Body of pancreas (tissue), 4 donors: ENCODE measurements at regions not wholly inside any gene's neighbourhood (a gene's known extent, or its start where the extent isn't known, plus 50 kb on each side); places are given as distances from the start of the nearest gene placed in this dataset.

ENCODE experiments used
- ATAC-seq: fragments of 150-250 bp; one replicate; pipeline ENCODE4 v1.9.1; 2016
- DNase-seq, 4 donors: peaks; one replicate each; pipeline ENCODE4 v3.0.0-alpha.2; 2019
- H3K27ac ChIP-seq, 4 donors: fragments of 200-600 bp; sonication (generic); 1 replicate in 3 of 4; 2 replicates in 1 of 4; pipeline versions ENCODE4 v1.5.1 to v1.6.1; 2016 to 2019; ENCODE audit warnings: mild to moderate bottlenecking in 1 of 4, mixed read lengths in 1 of 4, moderate library complexity in 1 of 4
- H3K27me3 ChIP-seq, 2 donors: fragments of 200-600 bp; sonication (generic); one replicate each; pipeline ENCODE4 v1.6.0; 2016; ENCODE audit warnings: mild to moderate bottlenecking in 1 of 2
- H3K36me3 ChIP-seq, 2 donors: fragments of 200-600 bp; sonication (generic); replicated peaks in 1 of 2; 2 replicates each; pipeline ENCODE4 v1.5.1; 2016; ENCODE audit warnings: low read depth in 2 of 2; ENCODE audit not compliant: insufficient read depth in 1 of 2
- H3K4me1 ChIP-seq: fragments of 200-600 bp; sonication (generic); one replicate; pipeline ENCODE4 v1.6.0; 2016
- H3K4me3 ChIP-seq, 2 donors: fragments of 200-600 bp; sonication (generic); 1 replicate in 1 of 2; 2 replicates in 1 of 2; pipeline ENCODE4 v1.5.1; 2016 to 2019
- H3K9me3 ChIP-seq, 3 donors: fragments of 200-600 bp; sonication (generic); 1 replicate in 2 of 3; 2 replicates in 1 of 3; pipeline ENCODE4 v1.5.1; 2016
- CTCF ChIP-seq, 7 experiments: fragments of 450-650 bp in 4 of 7; fragments of 200-600 bp in 3 of 7; sonication (generic) in 3 of 7; IDR thresholded peaks; one replicate each; pipeline ENCODE4 v1.5.1; 2016 to 2019; ENCODE audit warnings: antibody characterized with exemption in 7 of 7
- POLR2A ChIP-seq, 3 donors: fragments of 450-650 bp; IDR thresholded peaks; one replicate each; pipeline ENCODE4 v1.6.1; 2016; ENCODE audit warnings: antibody characterized with exemption in 3 of 3, mild to moderate bottlenecking in 2 of 3
- WGBS, 2 donors: methylation state at CpG; one replicate each; pipeline ENCODE4 v1.1.5; 2017; 5-methylcytosine and 5-hydroxymethylcytosine counted together
- intact Hi-C: fragments of 100-400 bp; cut with DNase I; formaldehyde crosslinking; loops from one replicate; pipeline ENCODE4 v1.15.1; 2023

- intact Hi-C loops, result no loop called here
Measured at GRCh38 chr13:75055296-75055695, 426.7 kb downstream of the TBC1D4 start.

GRCh38 chr13:75052616-75053015, 429.4 kb downstream of the TBC1D4 start:
- Histone ChIP-seq H3K27me3 (no peaks in the 10 kb centered on the region), H3K9me3 (no peaks in the 10 kb centered on the region), H3K27ac (peak overlapping the region in 1 of 4 donors; percentile 65), H3K4me1 (peaks cover 3% of the 10 kb centered on the region), H3K36me3 (no peaks in the 10 kb centered on the region), H3K4me3 (no peak overlapping the region)
- ATAC-seq (no peak), DNase-seq (no peak)
- TF ChIP-seq POLR2A (IDR thresholded peaks at IDR 0.05) (no peak), CTCF (IDR thresholded peaks at IDR 0.05) (no peak)
- intact Hi-C loops, result no loop called here
- 39 to 44% methylated on average over 6 of the region's 6 CpGs for WGBS, 2 donors

More at GRCh38 chr13:75055296-75055695, 426.7 kb downstream of the TBC1D4 start:
- TF ChIP-seq POLR2A (IDR thresholded peaks at IDR 0.05) (no peak), CTCF (IDR thresholded peaks at IDR 0.05) (no peak)
- DNase-seq (no peak), ATAC-seq (no peak)
- Histone ChIP-seq H3K9me3 (no peaks in the 10 kb centered on the region), H3K27me3 (no peaks in the 10 kb centered on the region), H3K27ac (no peak overlapping the region), H3K4me1 (peaks cover 3% of the 10 kb centered on the region), H3K36me3 (no peaks in the 10 kb centered on the region), H3K4me3 (no peak overlapping the region)

GRCh38 chr13:75050419-75051046, 431.4 kb downstream of the TBC1D4 start:
- Histone ChIP-seq H3K27me3 (no peaks in the 10 kb centered on the region), H3K4me3 (no peak overlapping the region), H3K9me3 (no peaks in the 10 kb centered on the region), H3K4me1 (peaks cover 3% of the 10 kb centered on the region), H3K27ac (peak overlapping the region in 3 of 4 donors; percentile 32 to 65 (median 60)), H3K36me3 (no peaks in the 10 kb centered on the region)
- WGBS, 2 donors, result 22 to 23% methylated on average over 5 of the region's 5 CpGs
- ATAC-seq (peak; percentile 56), DNase-seq (no peak)
- TF ChIP-seq POLR2A (IDR thresholded peaks at IDR 0.05), result no peak
- intact Hi-C loops, result no loop called here

GRCh38 chr13:75049735-75050335, 432.1 kb downstream of the TBC1D4 start:
- no peaks in the 10 kb centered on the region for H3K27me3 ChIP-seq
- H3K4me3 ChIP-seq, result no peak overlapping the region
- no peak overlapping the region for H3K27ac ChIP-seq
- H3K9me3 ChIP-seq, result no peaks in the 10 kb centered on the region
- peaks cover 3% of the 10 kb centered on the region for H3K4me1 ChIP-seq
- no peaks in the 10 kb centered on the region for H3K36me3 ChIP-seq
- no peak for DNase-seq
- no peak for ATAC-seq
- no peak for TF ChIP-seq POLR2A (IDR thresholded peaks at IDR 0.05)
- no peak for TF ChIP-seq CTCF (IDR thresholded peaks at IDR 0.05)
- intact Hi-C loops, result no loop called here
- 46 to 57% methylated on average over 3 of the region's 3 CpGs for WGBS, 2 donors

- ATAC-seq (no peak), DNase-seq (no peak)
- WGBS, 2 donors, result 68 to 79% methylated on average over 1 of the region's 1 CpG
- H3K4me1 ChIP-seq, result no peaks in the 10 kb centered on the region
- no peaks in the 10 kb centered on the region for H3K27me3 ChIP-seq
- TF ChIP-seq POLR2A (IDR thresholded peaks at IDR 0.05) (no peak), CTCF (IDR thresholded peaks at IDR 0.05) (no peak)
- no peak overlapping the region for H3K4me3 ChIP-seq
- H3K36me3 ChIP-seq, result no peaks in the 10 kb centered on the region
- H3K9me3 ChIP-seq, result no peaks in the 10 kb centered on the region
- H3K27ac ChIP-seq, result no peak overlapping the region
- intact Hi-C loops, result no loop called here
Measured at GRCh38 chr13:75042807-75043206, 439.2 kb downstream of the TBC1D4 start.
